ENCODE measurements at regions not wholly inside any gene's neighbourhood (a gene's known extent, or its start where the extent isn't known, plus 50 kb on each side); places are given as distances from the start of the nearest gene placed in this dataset.

- Histone ChIP-seq H3K36me3 (ENCODE audit: control insufficient read depth, insufficient read depth, low read length) (no peaks in the 10 kb centered on the region), H3K18ac (ENCODE audit: low read length) (no peak overlapping the region), H3K4me3 (ENCODE audit: low read length) (no peak overlapping the region), H3K23ac (ENCODE audit: low read length) (no peak overlapping the region), H3K4me2 (ENCODE audit: low read length) (no peak overlapping the region), H3K79me2 (ENCODE audit: control insufficient read depth, insufficient read depth, low read length) (no peaks in the 10 kb centered on the region), H2BK120ac (ENCODE audit: low read depth, low read length) (no peak overlapping the region), H3K27ac (ENCODE audit: low read depth, low read length) (no peak overlapping the region), H4K5ac (ENCODE audit: low read length) (no peak overlapping the region), H2AK5ac (ENCODE audit: low read length) (no peak overlapping the region), H4K8ac (ENCODE audit: low read depth, low read length) (no peak overlapping the region), H3K4me1 (ENCODE audit: control insufficient read depth, low read depth, low read length) (peaks cover 4% of the 10 kb centered on the region), H3K56ac (ENCODE audit: low read length) (no peak overlapping the region), H3K4ac (ENCODE audit: low read depth, low read length) (no peak overlapping the region), H2BK5ac (ENCODE audit: low read length) (no peak overlapping the region), H3K27me3 (ENCODE audit: insufficient read depth, low read length, poor library complexity) (no peaks in the 10 kb centered on the region), H2BK15ac (replicated peaks; ENCODE audit: low read depth) (no peak overlapping the region), H3K9ac (ENCODE audit: low read length) (no peak overlapping the region), H3K79me1 (ENCODE audit: low read length) (no peaks in the 10 kb centered on the region)
- no peak for DNase-seq
- no CpG with 5 or more reads among the region's 2 CpGs for WGBS (ENCODE audit: extremely low coverage, insufficient coverage, low lambda C conversion rate)
Measured at GRCh38 chr10:52540479-52540984, 226.5 kb downstream of the DKK1 start.

DNA sequence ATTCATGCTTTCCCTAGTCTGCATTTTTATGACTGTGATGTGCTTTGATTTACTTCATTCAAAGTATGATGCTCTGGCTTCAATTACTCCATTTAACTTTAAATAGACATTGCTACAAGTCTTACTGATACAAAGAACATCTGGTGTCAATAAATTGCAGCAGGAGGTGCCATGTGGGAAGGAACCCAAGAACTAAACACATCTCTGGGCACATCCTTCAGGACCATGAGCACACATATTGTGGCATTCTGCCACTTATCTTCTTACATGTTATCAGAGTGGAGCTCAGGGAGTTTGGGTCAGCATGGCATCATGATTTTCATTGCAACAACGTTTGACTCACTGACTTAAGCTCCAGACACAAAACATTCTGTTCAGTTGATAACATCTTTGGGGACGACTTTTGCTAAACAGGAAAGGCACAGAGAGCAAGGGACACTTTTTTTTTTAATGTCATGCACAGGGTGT, 227.0 kb downstream of the DKK1 start:
- Histone ChIP-seq H3K27me3 (ENCODE audit: insufficient read depth, low read length, poor library complexity) (no peaks in the 10 kb centered on the region), H2AK5ac (ENCODE audit: low read length) (no peak overlapping the region), H2BK120ac (ENCODE audit: low read depth, low read length) (no peak overlapping the region), H3K9ac (ENCODE audit: low read length) (no peak overlapping the region), H3K23ac (ENCODE audit: low read length) (no peak overlapping the region), H3K4me3 (ENCODE audit: low read length) (no peak overlapping the region), H2BK15ac (replicated peaks; ENCODE audit: low read depth) (peak overlapping the region; percentile 64), H3K79me1 (ENCODE audit: low read length) (no peaks in the 10 kb centered on the region), H3K4me1 (ENCODE audit: control insufficient read depth, low read depth, low read length) (peaks cover 4% of the 10 kb centered on the region), H3K18ac (ENCODE audit: low read length) (no peak overlapping the region), H3K4ac (ENCODE audit: low read depth, low read length) (no peak overlapping the region), H4K5ac (ENCODE audit: low read length) (no peak overlapping the region), H3K79me2 (ENCODE audit: control insufficient read depth, insufficient read depth, low read length) (no peaks in the 10 kb centered on the region), H4K8ac (ENCODE audit: low read depth, low read length) (no peak overlapping the region), H3K36me3 (ENCODE audit: control insufficient read depth, insufficient read depth, low read length) (no peaks in the 10 kb centered on the region), H2BK5ac (ENCODE audit: low read length) (no peak overlapping the region), H3K4me2 (ENCODE audit: low read length) (no peak overlapping the region), H3K27ac (ENCODE audit: low read depth, low read length) (no peak overlapping the region), H3K56ac (ENCODE audit: low read length) (no peak overlapping the region)
- no peak for DNase-seq
- WGBS (ENCODE audit: extremely low coverage, insufficient coverage, low lambda C conversion rate), result no CpG with 5 or more reads among the region's 2 CpGs

- no peak overlapping the region for H2AK5ac ChIP-seq (ENCODE audit: low read length)
- peaks cover 4% of the 10 kb centered on the region for H3K4me1 ChIP-seq (ENCODE audit: control insufficient read depth, low read depth, low read length)
- no peak overlapping the region for H3K56ac ChIP-seq (ENCODE audit: low read length)
- no peaks in the 10 kb centered on the region for H3K79me2 ChIP-seq (ENCODE audit: control insufficient read depth, insufficient read depth, low read length)
- no peaks in the 10 kb centered on the region for H3K27me3 ChIP-seq (ENCODE audit: insufficient read depth, low read length, poor library complexity)
- no peak overlapping the region for H2BK120ac ChIP-seq (ENCODE audit: low read depth, low read length)
- H3K36me3 ChIP-seq (ENCODE audit: control insufficient read depth, insufficient read depth, low read length), result no peaks in the 10 kb centered on the region
- no peak overlapping the region for H4K8ac ChIP-seq (ENCODE audit: low read depth, low read length)
- H3K4me3 ChIP-seq (ENCODE audit: low read length), result no peak overlapping the region
- H3K18ac ChIP-seq (ENCODE audit: low read length), result no peak overlapping the region
- H3K23ac ChIP-seq (ENCODE audit: low read length), result no peak overlapping the region
- no peak overlapping the region for H3K9ac ChIP-seq (ENCODE audit: low read length)
- no peak overlapping the region for H2BK15ac ChIP-seq (replicated peaks; ENCODE audit: low read depth)
- no peaks in the 10 kb centered on the region for H3K79me1 ChIP-seq (ENCODE audit: low read length)
- no peak overlapping the region for H3K4ac ChIP-seq (ENCODE audit: low read depth, low read length)
- no peak overlapping the region for H2BK5ac ChIP-seq (ENCODE audit: low read length)
- DNase-seq, result no peak
- H3K4me2 ChIP-seq (ENCODE audit: low read length), result no peak overlapping the region
- H3K27ac ChIP-seq (ENCODE audit: low read depth, low read length), result no peak overlapping the region
- no peak overlapping the region for H4K5ac ChIP-seq (ENCODE audit: low read length)
Measured at GRCh38 chr10:52542906-52543305, 228.8 kb downstream of the DKK1 start.

DNA sequence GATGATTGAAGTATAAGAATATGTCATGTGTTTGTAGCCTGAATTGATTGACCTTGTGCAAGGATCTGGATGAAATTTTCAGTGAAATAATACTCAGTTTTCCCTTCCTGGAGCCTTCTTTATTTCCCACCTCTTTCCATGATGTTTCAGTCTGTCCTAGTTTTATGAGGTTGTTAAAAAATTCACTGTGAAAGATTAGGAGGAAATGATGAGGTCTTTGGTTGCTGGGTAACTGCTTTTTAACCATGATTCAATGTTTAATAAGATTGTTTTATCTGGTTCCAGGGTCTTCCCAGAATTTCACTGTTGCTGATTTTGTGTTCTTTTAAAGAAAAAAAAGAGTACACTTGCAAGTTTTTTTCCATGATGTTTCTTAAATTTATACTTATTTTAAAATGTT, 221.5 kb downstream of the MBL2 start:
- no peak overlapping the region for H2BK15ac ChIP-seq (replicated peaks; ENCODE audit: low read depth)
- H3K4me2 ChIP-seq (ENCODE audit: low read length), result no peak overlapping the region
- no peak overlapping the region for H3K9ac ChIP-seq (ENCODE audit: low read length)
- no peak overlapping the region for H4K5ac ChIP-seq (ENCODE audit: low read length)
- H3K23ac ChIP-seq (ENCODE audit: low read length), result no peak overlapping the region
- H3K27ac ChIP-seq (ENCODE audit: low read depth, low read length), result no peak overlapping the region
- H3K79me1 ChIP-seq (ENCODE audit: low read length), result no peaks in the 10 kb centered on the region
- H4K8ac ChIP-seq (ENCODE audit: low read depth, low read length), result no peak overlapping the region
- H3K4me3 ChIP-seq (ENCODE audit: low read length), result no peak overlapping the region
- H3K56ac ChIP-seq (ENCODE audit: low read length), result no peak overlapping the region
- no peak overlapping the region for H2AK5ac ChIP-seq (ENCODE audit: low read length)
- no peak overlapping the region for H2BK120ac ChIP-seq (ENCODE audit: low read depth, low read length)
- H3K27me3 ChIP-seq (ENCODE audit: insufficient read depth, low read length, poor library complexity), result no peaks in the 10 kb centered on the region
- no peak overlapping the region for H3K4ac ChIP-seq (ENCODE audit: low read depth, low read length)
- H3K18ac ChIP-seq (ENCODE audit: low read length), result no peak overlapping the region
- no peaks in the 10 kb centered on the region for H3K79me2 ChIP-seq (ENCODE audit: control insufficient read depth, insufficient read depth, low read length)
- H3K36me3 ChIP-seq (ENCODE audit: control insufficient read depth, insufficient read depth, low read length), result no peaks in the 10 kb centered on the region
- H2BK5ac ChIP-seq (ENCODE audit: low read length), result no peak overlapping the region
- DNase-seq, result no peak
- no peaks in the 10 kb centered on the region for H3K4me1 ChIP-seq (ENCODE audit: control insufficient read depth, low read depth, low read length)

DNA sequence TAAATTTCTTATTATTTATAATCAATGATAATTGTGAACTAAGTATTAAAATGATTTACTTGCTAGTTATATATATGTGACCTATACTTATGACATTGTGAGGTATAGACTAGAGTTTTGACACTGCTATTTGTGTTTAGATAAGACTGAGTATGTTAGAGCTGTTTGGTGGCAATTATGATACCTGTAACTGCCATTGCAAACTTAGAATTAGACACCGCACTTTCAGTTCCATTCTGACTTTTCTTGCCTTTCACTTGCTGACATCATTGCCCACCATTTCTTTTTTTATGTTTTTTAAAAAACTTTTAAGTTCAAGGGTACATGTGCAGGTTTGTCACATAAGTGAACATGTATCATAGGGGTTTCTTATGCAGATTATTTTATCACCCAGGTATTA, 214.5 kb downstream of the MBL2 start:
- H4K5ac ChIP-seq (ENCODE audit: low read length), result no peak overlapping the region
- H3K36me3 ChIP-seq (ENCODE audit: control insufficient read depth, insufficient read depth, low read length), result no peaks in the 10 kb centered on the region
- H3K27ac ChIP-seq (ENCODE audit: low read depth, low read length), result no peak overlapping the region
- H3K27me3 ChIP-seq (ENCODE audit: insufficient read depth, low read length, poor library complexity), result no peaks in the 10 kb centered on the region
- no peak overlapping the region for H3K9ac ChIP-seq (ENCODE audit: low read length)
- no peaks in the 10 kb centered on the region for H3K79me1 ChIP-seq (ENCODE audit: low read length)
- H2BK5ac ChIP-seq (ENCODE audit: low read length), result no peak overlapping the region
- no CpG with 5 or more reads among the region's 1 CpG for WGBS (ENCODE audit: extremely low coverage, insufficient coverage, low lambda C conversion rate)
- no peak overlapping the region for H2AK5ac ChIP-seq (ENCODE audit: low read length)
- H3K56ac ChIP-seq (ENCODE audit: low read length), result no peak overlapping the region
- no peak overlapping the region for H3K4me3 ChIP-seq (ENCODE audit: low read length)
- no peak overlapping the region for H4K8ac ChIP-seq (ENCODE audit: low read depth, low read length)
- DNase-seq, result no peak
- no peak overlapping the region for H3K23ac ChIP-seq (ENCODE audit: low read length)
- no peaks in the 10 kb centered on the region for H3K4me1 ChIP-seq (ENCODE audit: control insufficient read depth, low read depth, low read length)
- no peak overlapping the region for H2BK120ac ChIP-seq (ENCODE audit: low read depth, low read length)
- no peak overlapping the region for H3K4ac ChIP-seq (ENCODE audit: low read depth, low read length)
- H3K18ac ChIP-seq (ENCODE audit: low read length), result no peak overlapping the region
- H3K4me2 ChIP-seq (ENCODE audit: low read length), result no peak overlapping the region
- no peak overlapping the region for H2BK15ac ChIP-seq (replicated peaks; ENCODE audit: low read depth)
- no peaks in the 10 kb centered on the region for H3K79me2 ChIP-seq (ENCODE audit: control insufficient read depth, insufficient read depth, low read length)

- Histone ChIP-seq H3K27ac (ENCODE audit: low read depth, low read length) (no peak overlapping the region), H3K79me2 (ENCODE audit: control insufficient read depth, insufficient read depth, low read length) (no peaks in the 10 kb centered on the region)
Measured at GRCh38 chr10:52561322-52561721, 211.3 kb downstream of the MBL2 start.

More at GRCh38 chr10:52561322-52561721, 211.3 kb downstream of the MBL2 start:
- no peak overlapping the region for H3K4ac ChIP-seq (ENCODE audit: low read depth, low read length)
- H3K27me3 ChIP-seq (ENCODE audit: insufficient read depth, low read length, poor library complexity), result no peaks in the 10 kb centered on the region
- no peak overlapping the region for H2BK120ac ChIP-seq (ENCODE audit: low read depth, low read length)
- H4K5ac ChIP-seq (ENCODE audit: low read length), result no peak overlapping the region
- no peak overlapping the region for H3K4me3 ChIP-seq (ENCODE audit: low read length)
- no peak overlapping the region for H4K8ac ChIP-seq (ENCODE audit: low read depth, low read length)
- H3K9ac ChIP-seq (ENCODE audit: low read length), result no peak overlapping the region
- no peak overlapping the region for H3K18ac ChIP-seq (ENCODE audit: low read length)
- no peak for DNase-seq
- H2BK15ac ChIP-seq (replicated peaks; ENCODE audit: low read depth), result no peak overlapping the region
- H2AK5ac ChIP-seq (ENCODE audit: low read length), result no peak overlapping the region
- no peak overlapping the region for H2BK5ac ChIP-seq (ENCODE audit: low read length)
- no peak overlapping the region for H3K4me2 ChIP-seq (ENCODE audit: low read length)
- no peak overlapping the region for H3K56ac ChIP-seq (ENCODE audit: low read length)
- H3K4me1 ChIP-seq (ENCODE audit: control insufficient read depth, low read depth, low read length), result no peaks in the 10 kb centered on the region
- H3K79me1 ChIP-seq (ENCODE audit: low read length), result no peaks in the 10 kb centered on the region
- H3K36me3 ChIP-seq (ENCODE audit: control insufficient read depth, insufficient read depth, low read length), result no peaks in the 10 kb centered on the region
- no peak overlapping the region for H3K23ac ChIP-seq (ENCODE audit: low read length)
- WGBS (ENCODE audit: extremely low coverage, insufficient coverage, low lambda C conversion rate), result no CpG with 5 or more reads among the region's 3 CpGs
